ENCODE measurements at regions not wholly inside any gene's neighbourhood (a gene's known extent, or its start where the extent isn't known, plus 50 kb on each side); places are given as distances from the start of the nearest gene placed in this dataset.

DNA sequence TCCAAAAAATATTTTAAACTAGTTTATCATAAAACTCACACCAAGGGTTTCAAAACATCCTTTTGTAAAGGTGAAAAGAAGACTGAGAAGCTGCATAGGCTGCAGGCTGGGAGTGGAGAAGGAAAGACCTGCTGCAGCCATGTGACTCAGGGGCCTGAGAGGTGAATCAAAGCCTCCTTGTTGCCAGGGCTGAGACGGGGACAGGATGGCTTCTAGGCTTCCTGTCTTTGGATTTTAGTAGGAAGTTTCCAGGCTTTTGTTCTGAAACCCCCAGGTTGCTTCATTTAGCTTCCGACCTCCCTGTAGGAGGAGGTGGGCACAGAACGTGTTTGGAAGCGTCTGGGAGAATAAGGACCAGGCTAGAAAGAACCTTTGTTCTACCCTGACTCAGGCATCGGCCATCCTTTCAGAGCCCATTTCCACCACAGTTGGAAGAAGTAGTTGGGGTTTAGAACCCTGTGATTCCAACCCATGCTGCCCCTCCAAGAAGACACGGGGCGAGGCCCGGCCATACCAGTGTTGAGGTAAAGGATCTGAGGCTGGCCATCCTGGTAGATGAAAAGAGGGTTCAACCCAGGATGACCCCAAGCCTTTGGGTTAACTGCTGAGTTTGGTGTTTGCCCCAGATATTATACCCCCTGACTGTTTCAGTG, 122.4 kb downstream of the SLC25A47 start:
- no peaks in the 10 kb centered on the region for H3K36me3 ChIP-seq
- WGBS: 92% methylated on average over 8 of the region's 8 CpGs
- no peak overlapping the region for H3K27ac ChIP-seq
- peaks cover 8% of the 10 kb centered on the region for H3K4me1 ChIP-seq
- DNase-seq (ENCODE audit: low spot score in 2 of 2): no peak
- no peaks in the 10 kb centered on the region for H3K9me3 ChIP-seq
- TF ChIP-seq POLR2AphosphoS5 (IDR thresholded peaks at IDR 0.05): no peak
- TF ChIP-seq POLR2A (IDR thresholded peaks at IDR 0.05): no peak
- TF ChIP-seq, protein P1, sequence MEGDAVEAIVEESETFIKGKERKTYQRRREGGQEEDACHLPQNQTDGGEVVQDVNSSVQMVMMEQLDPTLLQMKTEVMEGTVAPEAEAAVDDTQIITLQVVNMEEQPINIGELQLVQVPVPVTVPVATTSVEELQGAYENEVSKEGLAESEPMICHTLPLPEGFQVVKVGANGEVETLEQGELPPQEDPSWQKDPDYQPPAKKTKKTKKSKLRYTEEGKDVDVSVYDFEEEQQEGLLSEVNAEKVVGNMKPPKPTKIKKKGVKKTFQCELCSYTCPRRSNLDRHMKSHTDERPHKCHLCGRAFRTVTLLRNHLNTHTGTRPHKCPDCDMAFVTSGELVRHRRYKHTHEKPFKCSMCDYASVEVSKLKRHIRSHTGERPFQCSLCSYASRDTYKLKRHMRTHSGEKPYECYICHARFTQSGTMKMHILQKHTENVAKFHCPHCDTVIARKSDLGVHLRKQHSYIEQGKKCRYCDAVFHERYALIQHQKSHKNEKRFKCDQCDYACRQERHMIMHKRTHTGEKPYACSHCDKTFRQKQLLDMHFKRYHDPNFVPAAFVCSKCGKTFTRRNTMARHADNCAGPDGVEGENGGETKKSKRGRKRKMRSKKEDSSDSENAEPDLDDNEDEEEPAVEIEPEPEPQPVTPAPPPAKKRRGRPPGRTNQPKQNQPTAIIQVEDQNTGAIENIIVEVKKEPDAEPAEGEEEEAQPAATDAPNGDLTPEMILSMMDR (IDR thresholded peaks at IDR 0.05): no peak
- no peak for TF ChIP-seq EP300 (IDR thresholded peaks at IDR 0.05)
- H3K27me3 ChIP-seq: no peaks in the 10 kb centered on the region
- no peak overlapping the region for H3K4me3 ChIP-seq

DNA sequence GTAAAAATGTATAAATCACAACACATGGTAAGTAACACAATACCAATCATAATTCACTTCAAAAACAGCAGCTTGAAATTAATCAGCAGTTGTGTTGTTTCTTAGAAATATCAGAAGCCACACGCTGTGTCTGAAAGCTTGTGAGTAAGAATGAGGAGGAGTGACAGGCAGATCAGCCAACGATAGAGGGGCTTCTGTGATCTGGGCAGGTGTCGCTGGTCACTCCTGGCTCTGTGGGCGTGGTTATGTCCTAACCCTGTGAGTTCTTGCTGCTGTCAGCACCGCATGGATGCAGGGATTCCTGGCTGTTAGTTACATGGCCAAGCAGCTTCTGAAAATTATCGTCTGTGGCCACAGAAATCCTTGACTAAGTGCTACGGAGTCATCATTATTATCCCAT, 123.4 kb downstream of the SLC25A47 start:
- TF ChIP-seq POLR2A (IDR thresholded peaks at IDR 0.05) (no peak), POLR2AphosphoS5 (IDR thresholded peaks at IDR 0.05) (no peak), EP300 (IDR thresholded peaks at IDR 0.05) (no peak)
- TF ChIP-seq, protein P1 (IDR thresholded peaks at IDR 0.05): no peak
- no peak overlapping the region for H3K4me3 ChIP-seq
- H3K27me3 ChIP-seq: no peaks in the 10 kb centered on the region
- no peaks in the 10 kb centered on the region for H3K36me3 ChIP-seq
- no peaks in the 10 kb centered on the region for H3K9me3 ChIP-seq
- no peak for DNase-seq (ENCODE audit: low spot score in 2 of 2)
- H3K4me1 ChIP-seq: no peaks in the 10 kb centered on the region
- WGBS: 94% methylated on average over 7 of the region's 7 CpGs
- no peak overlapping the region for H3K27ac ChIP-seq

DNA sequence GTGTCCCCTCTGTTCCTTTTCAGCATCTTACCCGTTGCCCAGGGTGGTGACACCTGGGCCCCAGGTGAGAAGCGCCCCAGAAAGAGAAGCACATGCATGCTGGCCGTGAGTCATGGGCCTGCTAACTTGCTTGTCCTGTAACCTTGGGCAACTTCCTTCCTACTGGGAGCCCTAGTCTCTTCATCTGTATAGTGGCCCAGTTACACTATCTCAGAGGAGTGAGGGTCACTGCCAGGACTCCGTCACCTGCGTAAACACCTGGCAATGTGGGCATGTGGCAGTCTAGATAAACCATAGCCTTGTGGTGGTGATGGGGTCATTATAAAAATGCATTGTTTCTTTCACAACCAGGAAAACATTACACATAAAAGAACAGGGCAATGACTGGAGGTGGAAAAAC, 125.2 kb downstream of the SLC25A47 start:
- Histone ChIP-seq H3K9me3 (no peaks in the 10 kb centered on the region), H3K4me3 (no peak overlapping the region), H3K4me1 (no peaks in the 10 kb centered on the region), H3K36me3 (no peaks in the 10 kb centered on the region), H3K27ac (no peak overlapping the region), H3K27me3 (no peaks in the 10 kb centered on the region)
- DNase-seq (ENCODE audit: low spot score in 2 of 2): no peak
- TF ChIP-seq, protein P1 (IDR thresholded peaks at IDR 0.05): no peak
- TF ChIP-seq POLR2AphosphoS5 (IDR thresholded peaks at IDR 0.05) (no peak), EP300 (IDR thresholded peaks at IDR 0.05) (no peak), POLR2A (IDR thresholded peaks at IDR 0.05) (no peak)
- 95% methylated on average over 5 of the region's 5 CpGs for WGBS

DNA sequence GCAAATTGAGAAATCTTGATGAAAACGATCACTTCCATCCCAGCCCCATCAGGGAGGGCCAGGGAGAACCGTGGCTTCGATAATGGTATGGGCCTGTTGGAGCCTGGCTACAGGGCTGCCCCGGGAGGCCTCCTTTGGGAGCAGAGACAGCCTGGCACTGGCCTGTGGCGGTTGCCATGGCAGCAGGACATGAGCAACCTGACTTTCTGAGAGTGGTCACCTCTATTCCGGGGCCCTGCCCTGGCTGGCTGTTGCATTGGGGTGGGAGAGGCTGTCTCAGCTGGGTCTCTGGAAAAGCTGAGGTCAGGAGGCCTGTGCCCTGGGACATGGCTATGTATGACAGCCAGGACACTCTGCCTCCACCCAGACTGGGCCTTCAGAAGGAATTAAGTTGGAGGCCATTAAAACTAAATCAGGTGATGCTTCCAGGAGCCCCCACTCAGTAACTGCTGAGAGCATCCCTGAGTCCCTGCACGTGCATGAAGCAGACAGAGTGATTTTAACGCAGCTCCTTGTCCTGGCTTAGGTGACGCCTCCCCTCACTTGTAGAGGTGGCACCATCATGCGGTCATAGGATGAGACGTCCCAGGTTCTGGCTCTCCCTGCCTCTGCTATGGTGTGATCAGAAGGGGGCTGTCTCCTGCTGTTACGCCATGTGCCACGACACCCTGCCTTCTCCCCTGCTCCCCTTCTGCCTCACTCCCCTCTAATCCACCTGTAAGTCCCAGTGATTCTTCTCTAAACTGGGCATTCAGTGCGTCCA, 126.3 kb downstream of the SLC25A47 start:
- 96% methylated on average over 12 of the region's 14 CpGs for WGBS
- Histone ChIP-seq H3K36me3 (no peaks in the 10 kb centered on the region), H3K4me3 (no peak overlapping the region), H3K9me3 (no peaks in the 10 kb centered on the region), H3K27me3 (no peaks in the 10 kb centered on the region), H3K27ac (no peak overlapping the region), H3K4me1 (no peaks in the 10 kb centered on the region)
- DNase-seq (ENCODE audit: low spot score in 2 of 2): no peak
- no peak for TF ChIP-seq POLR2AphosphoS5 (IDR thresholded peaks at IDR 0.05)
- TF ChIP-seq, protein P1 (IDR thresholded peaks at IDR 0.05): no peak
- TF ChIP-seq POLR2A (IDR thresholded peaks at IDR 0.05): no peak
- no peak for TF ChIP-seq EP300 (IDR thresholded peaks at IDR 0.05)

DNA sequence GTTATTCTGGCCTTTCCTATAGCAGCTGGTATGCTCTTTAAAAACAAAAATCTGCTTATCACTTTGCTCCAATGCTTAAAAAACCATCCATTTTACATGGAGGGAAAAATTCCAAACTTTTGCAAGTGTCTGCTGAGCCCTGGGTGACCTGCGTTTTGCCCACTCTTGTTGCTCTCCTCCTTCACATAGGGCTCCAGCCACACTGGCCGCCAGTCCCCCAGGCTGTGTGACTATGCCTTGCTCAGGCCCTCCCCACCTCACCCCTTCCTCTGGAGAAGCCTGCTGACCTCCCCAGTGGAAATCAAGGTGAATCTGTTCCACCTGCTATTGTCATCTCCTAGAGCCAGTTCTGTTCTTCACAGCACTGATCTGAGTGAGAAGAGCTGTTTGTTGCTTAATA, 126.9 kb downstream of the SLC25A47 start:
- TF ChIP-seq, protein P1 (IDR thresholded peaks at IDR 0.05): no peak
- TF ChIP-seq EP300 (IDR thresholded peaks at IDR 0.05) (no peak), POLR2AphosphoS5 (IDR thresholded peaks at IDR 0.05) (no peak), POLR2A (IDR thresholded peaks at IDR 0.05) (no peak)
- H3K4me3 ChIP-seq: no peak overlapping the region
- H3K36me3 ChIP-seq: no peaks in the 10 kb centered on the region
- no peak for DNase-seq (ENCODE audit: low spot score in 2 of 2)
- no peaks in the 10 kb centered on the region for H3K4me1 ChIP-seq
- no peaks in the 10 kb centered on the region for H3K27me3 ChIP-seq
- whole genome bisulfite sequencing: 94% methylated on average over 2 of the region's 2 CpGs
- H3K9me3 ChIP-seq: no peaks in the 10 kb centered on the region
- H3K27ac ChIP-seq: no peak overlapping the region
